Esophagus squamous epithelium (tissue), 5 donors: ENCODE measurements at regions not wholly inside any gene's neighbourhood (a gene's known extent, or its start where the extent isn't known, plus 50 kb on each side); places are given as distances from the start of the nearest gene placed in this dataset.
A peak's percentile ranks its signal among the peaks of the same experiment; 100 is the strongest.

Experiments
- DNase-seq: peaks from one replicate; lab custom pipeline; 2025; lab: John Stamatoyannopoulos, UW
- H3K27ac ChIP-seq, 4 donors: fragments of 200-600 bp; sonication (generic); one replicate each; pipeline ENCODE4 v1.5.1; 2016 to 2019; ENCODE audit warnings: mild to moderate bottlenecking in 1 of 4
- H3K27me3 ChIP-seq, 4 donors: fragments of 200-600 bp; sonication (generic); 1 replicate in 3 of 4; 2 replicates in 1 of 4; pipeline versions ENCODE4 v1.5.1 to v1.6.0; 2017 to 2021; ENCODE audit warnings: antibody characterized with exemption in 1 of 4
- H3K36me3 ChIP-seq, 3 donors: fragments of 200-600 bp; sonication (generic); one replicate each; pipeline ENCODE4 v1.5.1; 2016 to 2019
- H3K4me1 ChIP-seq, 3 donors: fragments of 200-600 bp; sonication (generic); one replicate each; pipeline ENCODE4 v1.5.1; 2017 to 2019
- H3K4me3 ChIP-seq, 4 donors: fragments of 200-600 bp; sonication (generic); 1 replicate in 3 of 4; 2 replicates in 1 of 4; pipeline ENCODE4 v1.5.1; 2016 to 2019; ENCODE audit warnings: mild to moderate bottlenecking in 2 of 4, moderate library complexity in 1 of 4
- H3K9me3 ChIP-seq, 3 donors: fragments of 200-600 bp; sonication (generic); one replicate each; pipeline ENCODE4 v1.5.1; 2016 to 2019
- CTCF ChIP-seq, 6 experiments: fragments of 450-650 bp in 4 of 6; fragments of 200-600 bp in 2 of 6; sonication (generic) in 2 of 6; IDR thresholded peaks; one replicate each; pipeline ENCODE4 v1.5.1; 2016 to 2019; ENCODE audit warnings: antibody characterized with exemption in 6 of 6, mild to moderate bottlenecking in 4 of 6, moderate library complexity in 4 of 6
- POLR2A ChIP-seq, 4 donors: fragments of 450-650 bp; IDR thresholded peaks; one replicate each; pipeline ENCODE4 v1.6.1; 2017; ENCODE audit warnings: antibody characterized with exemption in 4 of 4, mild to moderate bottlenecking in 4 of 4, moderate library complexity in 3 of 4
- WGBS, 2 donors: methylation state at CpG; one replicate each; pipeline ENCODE4 v1.1.5; 2018; 5-methylcytosine and 5-hydroxymethylcytosine counted together
- intact Hi-C: fragments of 100-400 bp; cut with DNase I; formaldehyde crosslinking; loops from one replicate; pipeline ENCODE4 v1.15.0; 2022
- donor health status: DM: yes; HTN: yes; CAD: no.

- no peak for DNase-seq
- Histone ChIP-seq H3K9me3 (no peaks in the 10 kb centered on the region), H3K27me3 (no peaks in the 10 kb centered on the region), H3K4me3 (no peak overlapping the region), H3K27ac (peak overlapping the region in 1 of 4 donors; percentile 40), H3K4me1 (peaks cover 0 to 38% (median 16%) of the 10 kb centered on the region in 3 donors), H3K36me3 (no peaks in the 10 kb centered on the region)
- WGBS, 2 donors = 85 to 91% methylated on average over 7 of the region's 7 CpGs
- TF ChIP-seq POLR2A (IDR thresholded peaks at IDR 0.05) (no peak), CTCF (IDR thresholded peaks at IDR 0.05) (no peak)
- intact Hi-C loops = no loop called here
These were observed 68.0 kb upstream of the NRIP1 start for GRCh38 chr21:15132781-15133180.

- Histone ChIP-seq H3K27me3 (peaks cover 0 to 4% (median 0%) of the 10 kb centered on the region in 4 donors), H3K9me3 (no peaks in the 10 kb centered on the region), H3K27ac (peak overlapping the region in 2 of 4 donors; percentile 23 to 35), H3K4me1 (peaks cover 0 to 46% (median 16%) of the 10 kb centered on the region in 3 donors), H3K4me3 (no peak overlapping the region), H3K36me3 (no peaks in the 10 kb centered on the region)
- DNase-seq = no peak
- 25 to 42% methylated on average over 7 of the region's 7 CpGs for WGBS, 2 donors
- TF ChIP-seq POLR2A (IDR thresholded peaks at IDR 0.05) = no peak
- intact Hi-C loops = no loop called here
These were observed 70.1 kb upstream of the NRIP1 start for GRCh38 chr21:15134701-15135470.

GRCh38 chr21:15135867-15136629 is 71.2 kb upstream of the NRIP1 start:
- intact Hi-C loops = no loop called here

GRCh38 chr21:15138490-15138889 is 73.7 kb upstream of the NRIP1 start:
- intact Hi-C loops = no loop called here
- 10 to 24% methylated on average over 7 of the region's 7 CpGs for WGBS, 2 donors
- H3K27me3 ChIP-seq = peaks cover 0 to 7% (median 0%) of the 10 kb centered on the region in 4 donors
- no peak overlapping the region for H3K4me3 ChIP-seq
- no peak for TF ChIP-seq POLR2A (IDR thresholded peaks at IDR 0.05)
- TF ChIP-seq CTCF (IDR thresholded peaks at IDR 0.05) = no peak
- no peaks in the 10 kb centered on the region for H3K9me3 ChIP-seq
- no peak for DNase-seq
- no peak overlapping the region for H3K27ac ChIP-seq
- H3K4me1 ChIP-seq = peaks cover 0 to 59% (median 19%) of the 10 kb centered on the region in 3 donors
- H3K36me3 ChIP-seq = no peaks in the 10 kb centered on the region

More at GRCh38 chr21:15135867-15136629, 71.2 kb upstream of the NRIP1 start:
- H3K4me1 ChIP-seq = peaks cover 0 to 58% (median 19%) of the 10 kb centered on the region in 3 donors
- TF ChIP-seq POLR2A (IDR thresholded peaks at IDR 0.05) (no peak), CTCF (IDR thresholded peaks at IDR 0.05) (no peak)
- no peak for DNase-seq
- H3K27me3 ChIP-seq = peaks cover 0 to 7% (median 0%) of the 10 kb centered on the region in 4 donors
- WGBS, 2 donors = 72 to 83% methylated on average over 3 of the region's 3 CpGs
- no peak overlapping the region for H3K4me3 ChIP-seq
- no peak overlapping the region for H3K27ac ChIP-seq
- H3K9me3 ChIP-seq = no peaks in the 10 kb centered on the region
- no peaks in the 10 kb centered on the region for H3K36me3 ChIP-seq

GRCh38 chr21:15139898-15140297 is 75.1 kb upstream of the NRIP1 start:
- Histone ChIP-seq H3K27ac (no peak overlapping the region), H3K27me3 (peaks cover 0 to 7% (median 0%) of the 10 kb centered on the region in 4 donors), H3K4me1 (peaks cover 0 to 45% (median 13%) of the 10 kb centered on the region in 3 donors), H3K9me3 (no peaks in the 10 kb centered on the region), H3K4me3 (no peak overlapping the region), H3K36me3 (no peaks in the 10 kb centered on the region)
- intact Hi-C loops = no loop called here
- WGBS, 2 donors = 52 to 73% methylated on average over 4 of the region's 4 CpGs
- no peak for DNase-seq
- TF ChIP-seq CTCF (IDR thresholded peaks at IDR 0.05) = no peak
- no peak for TF ChIP-seq POLR2A (IDR thresholded peaks at IDR 0.05)
